HEK293 (cell line): ENCODE measurements at regions not wholly inside any gene's neighbourhood (a gene's known extent, or its start where the extent isn't known, plus 50 kb on each side); places are given as distances from the start of the nearest gene placed in this dataset.
A peak's percentile ranks its signal among the peaks of the same experiment; 100 is the strongest.

ENCODE experiments used
- CTCF ChIA-PET: fragments of 350-600 bp; formaldehyde crosslinking; extraction: SDS; loops from one replicate; lab custom pipeline; 2021; ENCODE audit warnings: antibody characterized with exemption; lab: Yijun Ruan, JAX
- POLR2A ChIA-PET: fragments of 300-600 bp; formaldehyde crosslinking; extraction: SDS; loops from one replicate; lab custom pipeline; 2020; ENCODE audit warnings: antibody characterized with exemption, inconsistent platforms; lab: Yijun Ruan, JAX
- H3K27ac ChIP-seq: fragments of 200-500 bp; sonication (Bioruptor generic); 2 replicates; pipeline ENCODE4 v1.5.1; 2014; ENCODE audit warnings: low read depth, low read length, control low read depth, inconsistent platforms; ENCODE audit errors: extremely low read depth
- H3K36me3 ChIP-seq, 2 experiments: fragments of 200-500 bp in 1 of 2; sonication (Bioruptor generic) in 1 of 2; 1 replicate in 1 of 2; 2 replicates in 1 of 2; pipeline ENCODE4 v1.5.1; 2014 to 2017; ENCODE audit warnings: inconsistent platforms in 2 of 2, low read length in 2 of 2; ENCODE audit not compliant: control insufficient read depth in 2 of 2, insufficient read depth in 1 of 2
- H3K4me1 ChIP-seq: fragments of 200-500 bp; sonication (Bioruptor generic); 2 replicates; pipeline ENCODE4 v1.5.1; 2014; ENCODE audit warnings: mild to moderate bottlenecking, low read length, inconsistent platforms; ENCODE audit not compliant: control insufficient read depth, insufficient read depth
- H3K4me3 ChIP-seq: 2 replicates; pipeline ENCODE4 v1.5.1; 2011; ENCODE audit warnings: low read depth, mild to moderate bottlenecking, control low read depth, low read length, moderate library complexity
- H3K9me3 ChIP-seq: fragments of 200-500 bp; sonication (Bioruptor generic); 2 replicates; pipeline ENCODE4 v1.5.1; 2014; ENCODE audit warnings: low read depth, low read length, inconsistent platforms; ENCODE audit not compliant: control insufficient read depth, insufficient read depth
- BCL11B ChIP-seq: fragments of 450-650 bp; formaldehyde crosslinking; IDR thresholded peaks from 2 replicates; pipeline ENCODE4 v1.5.1; 2016; ENCODE audit warnings: low read depth, missing biosample characterization, missing genetic modification characterization
- GFI1B ChIP-seq: fragments of 450-650 bp; formaldehyde crosslinking; IDR thresholded peaks from 2 replicates; pipeline ENCODE4 v1.5.1; 2016; ENCODE audit warnings: missing biosample characterization, missing genetic modification characterization
- HOXC10 ChIP-seq: sonication (generic); formaldehyde crosslinking; IDR thresholded peaks from 2 replicates; pipeline ENCODE4 v1.8.1; 2023; ENCODE audit warnings: mild to moderate bottlenecking, missing genetic modification reagents
- OSR2 ChIP-seq: fragments of 450-650 bp; formaldehyde crosslinking; IDR thresholded peaks from 2 replicates; pipeline ENCODE4 v1.5.1; 2016; ENCODE audit warnings: missing biosample characterization, missing genetic modification characterization
- REPIN1 ChIP-seq: fragments of 450-650 bp; formaldehyde crosslinking; IDR thresholded peaks from 2 replicates; pipeline ENCODE4 v1.5.1; 2017; ENCODE audit warnings: missing biosample characterization, missing genetic modification characterization, low read depth
- SCRT1 ChIP-seq: fragments of 450-650 bp; formaldehyde crosslinking; IDR thresholded peaks from 2 replicates; pipeline ENCODE4 v1.5.1; 2016; ENCODE audit warnings: missing biosample characterization, missing genetic modification characterization, borderline replicate concordance
- SETDB1 ChIP-seq: IDR thresholded peaks from one replicate; pipeline ENCODE4 v1.6.1; 2017; ENCODE audit warnings: mild to moderate bottlenecking, low read length, moderate library complexity, mixed read lengths; ENCODE audit not compliant: insufficient read length
- ZBTB17 ChIP-seq: fragments of 450-650 bp; formaldehyde crosslinking; IDR thresholded peaks from 2 replicates; pipeline ENCODE4 v1.5.1; 2016; ENCODE audit warnings: missing biosample characterization, missing genetic modification characterization
- ZNF138 ChIP-seq: fragments of 450-650 bp; formaldehyde crosslinking; IDR thresholded peaks from 2 replicates; pipeline ENCODE4 v1.5.1; 2016; ENCODE audit warnings: missing biosample characterization, missing genetic modification characterization, borderline replicate concordance
- ZNF140 ChIP-seq: fragments of 450-650 bp; formaldehyde crosslinking; IDR thresholded peaks from 2 replicates; pipeline ENCODE4 v1.5.1; 2016; ENCODE audit warnings: missing biosample characterization, missing genetic modification characterization
- ZNF146 ChIP-seq: fragments of 450-650 bp; formaldehyde crosslinking; IDR thresholded peaks from 2 replicates; pipeline ENCODE4 v1.5.1; 2016; ENCODE audit warnings: missing biosample characterization, missing genetic modification characterization
- ZNF148 ChIP-seq: fragments of 450-650 bp; formaldehyde crosslinking; IDR thresholded peaks from 2 replicates; pipeline ENCODE4 v1.5.0; 2017; ENCODE audit warnings: missing biosample characterization, missing genetic modification characterization, borderline replicate concordance
- ZNF184 ChIP-seq: fragments of 450-650 bp; IDR thresholded peaks from 2 replicates; pipeline ENCODE4 v1.5.1; 2018; ENCODE audit warnings: missing biosample characterization, mild to moderate bottlenecking, missing genetic modification characterization
- ZNF416 ChIP-seq: fragments of 450-650 bp; formaldehyde crosslinking; IDR thresholded peaks from 2 replicates; pipeline ENCODE4 v1.5.1; 2016; ENCODE audit warnings: missing biosample characterization, missing genetic modification characterization
- ZNF488 ChIP-seq: fragments of 450-650 bp; formaldehyde crosslinking; IDR thresholded peaks from 2 replicates; pipeline ENCODE4 v1.5.1; 2016; ENCODE audit warnings: missing biosample characterization, missing genetic modification characterization
- ZNF585B ChIP-seq: fragments of 450-650 bp; formaldehyde crosslinking; IDR thresholded peaks from 2 replicates; pipeline ENCODE4 v1.5.1; 2016; ENCODE audit warnings: missing biosample characterization, missing genetic modification characterization
- ZNF596 ChIP-seq: fragments of 450-650 bp; IDR thresholded peaks from 2 replicates; pipeline ENCODE4 v1.5.0; 2018; ENCODE audit warnings: missing biosample characterization, mild to moderate bottlenecking, missing genetic modification characterization, moderate library complexity
- ZNF629 ChIP-seq: fragments of 450-650 bp; formaldehyde crosslinking; IDR thresholded peaks from 2 replicates; pipeline ENCODE4 v1.5.1; 2017; ENCODE audit warnings: missing biosample characterization, missing genetic modification characterization
- ZNF76 ChIP-seq: fragments of 450-650 bp; formaldehyde crosslinking; IDR thresholded peaks from 2 replicates; pipeline ENCODE4; 2016; ENCODE audit warnings: low read depth, missing biosample characterization, missing genetic modification characterization, borderline replicate concordance
- ZNF768 ChIP-seq: fragments of 450-650 bp; formaldehyde crosslinking; IDR thresholded peaks from 2 replicates; pipeline ENCODE4 v1.5.1; 2018; ENCODE audit warnings: missing biosample characterization, mild to moderate bottlenecking, missing genetic modification characterization
- ZSCAN16 ChIP-seq: fragments of 450-650 bp; formaldehyde crosslinking; IDR thresholded peaks from 2 replicates; pipeline ENCODE4 v1.5.1; 2016; ENCODE audit warnings: missing biosample characterization, missing genetic modification characterization
- TF ChIP-seq, protein P1 (sequence below): fragments of 450-650 bp; formaldehyde crosslinking; IDR thresholded peaks from 2 replicates; pipeline ENCODE4 v1.5.1; 2016; ENCODE audit warnings: missing biosample characterization, missing genetic modification characterization

DNA sequence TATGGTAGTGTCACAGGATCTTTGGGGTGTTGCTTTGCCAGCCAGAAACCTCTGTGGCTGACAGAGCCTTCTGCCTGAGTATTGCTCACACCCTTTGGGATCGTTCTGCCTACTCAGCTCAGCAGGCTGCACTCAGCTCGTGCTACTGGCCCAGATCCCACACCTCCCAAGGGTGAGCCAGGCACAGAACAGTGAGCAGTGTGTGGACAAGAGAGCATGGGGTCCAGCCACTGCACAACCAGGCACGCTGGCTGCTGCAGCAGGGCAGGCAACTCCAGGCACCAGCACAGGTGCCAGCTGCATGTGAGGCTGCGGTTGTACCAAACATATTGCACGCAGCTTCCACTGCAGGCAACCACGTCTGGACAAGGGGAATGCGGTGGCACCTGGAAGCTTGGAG is 84.9 kb downstream of the CYB561 start:
- ChIA-PET POLR2A (no interaction called here), CTCF (interaction anchor here (0.5 kb wide), 2 partner anchors 152 to 173 kb away, joined by 3 read pairs; no protein-coding TSS in a partner anchor)
- H3K36me3 ChIP-seq: peaks cover 0 to 12% of the 10 kb centered on the region in 2 experiments; a peak in 1 of 3 replicates
- TF ChIP-seq GFI1B: no peak
- TF ChIP-seq REPIN1: no peak
- TF ChIP-seq ZNF146 (tag by site-specific recombination): no peak
- TF ChIP-seq ZNF629 (tag by site-specific recombination): no peak
- no peak for TF ChIP-seq ZNF138
- TF ChIP-seq ZBTB17: no peak
- no peak for TF ChIP-seq ZNF416 (tag by site-specific recombination)
- no peak for TF ChIP-seq ZSCAN16
- TF ChIP-seq ZNF585B (tag by site-specific recombination): no peak
- TF ChIP-seq ZNF596: no peak
- no peak for TF ChIP-seq BCL11B (tag by site-specific recombination)
- TF ChIP-seq OSR2: no peak
- TF ChIP-seq ZNF488 (tag by site-specific recombination): no peak
- no peak for TF ChIP-seq ZNF148 (tag by site-specific recombination)
- TF ChIP-seq ZNF140: no peak
- no peak for TF ChIP-seq HOXC10 (CRISPR knock-in tag)
- no peak overlapping the region for H3K27ac ChIP-seq
- no peaks in the 10 kb centered on the region for H3K9me3 ChIP-seq
- H3K4me3 ChIP-seq: no peak overlapping the region
- no peaks in the 10 kb centered on the region for H3K4me1 ChIP-seq

- Histone ChIP-seq H3K4me3 (no peak overlapping the region), H3K4me1 (no peaks in the 10 kb centered on the region), H3K27ac (no peak overlapping the region), H3K36me3 (peaks cover 0 to 12% of the 10 kb centered on the region in 2 experiments; a peak in 1 of 3 replicates), H3K9me3 (no peaks in the 10 kb centered on the region)
- TF ChIP-seq, protein P1, sequence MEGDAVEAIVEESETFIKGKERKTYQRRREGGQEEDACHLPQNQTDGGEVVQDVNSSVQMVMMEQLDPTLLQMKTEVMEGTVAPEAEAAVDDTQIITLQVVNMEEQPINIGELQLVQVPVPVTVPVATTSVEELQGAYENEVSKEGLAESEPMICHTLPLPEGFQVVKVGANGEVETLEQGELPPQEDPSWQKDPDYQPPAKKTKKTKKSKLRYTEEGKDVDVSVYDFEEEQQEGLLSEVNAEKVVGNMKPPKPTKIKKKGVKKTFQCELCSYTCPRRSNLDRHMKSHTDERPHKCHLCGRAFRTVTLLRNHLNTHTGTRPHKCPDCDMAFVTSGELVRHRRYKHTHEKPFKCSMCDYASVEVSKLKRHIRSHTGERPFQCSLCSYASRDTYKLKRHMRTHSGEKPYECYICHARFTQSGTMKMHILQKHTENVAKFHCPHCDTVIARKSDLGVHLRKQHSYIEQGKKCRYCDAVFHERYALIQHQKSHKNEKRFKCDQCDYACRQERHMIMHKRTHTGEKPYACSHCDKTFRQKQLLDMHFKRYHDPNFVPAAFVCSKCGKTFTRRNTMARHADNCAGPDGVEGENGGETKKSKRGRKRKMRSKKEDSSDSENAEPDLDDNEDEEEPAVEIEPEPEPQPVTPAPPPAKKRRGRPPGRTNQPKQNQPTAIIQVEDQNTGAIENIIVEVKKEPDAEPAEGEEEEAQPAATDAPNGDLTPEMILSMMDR (tag by site-specific recombination): no peak
- TF ChIP-seq SETDB1: peak; percentile 31
- ChIA-PET POLR2A (no interaction called here), CTCF (interaction anchor here (0.6 kb wide), 1 partner anchor 11 kb away, joined by 3 read pairs; no protein-coding TSS in a partner anchor)
Measured at GRCh38 chr17:63362115-63362514, 84.0 kb downstream of the CYB561 start.

GRCh38 chr17:63364387-63364786 is 81.7 kb downstream of the CYB561 start:
- ChIA-PET POLR2A (no interaction called here), CTCF (interaction anchor here (0.7 kb wide), 1 partner anchor 8 kb away, joined by 4 read pairs; no protein-coding TSS in a partner anchor)
- TF ChIP-seq ZNF76 (tag by site-specific recombination): no peak
- no peak for TF ChIP-seq SCRT1 (tag by site-specific recombination)
- no peak for TF ChIP-seq ZNF184 (tag by site-specific recombination)
- no peak for TF ChIP-seq ZNF768
- Histone ChIP-seq H3K9me3 (no peaks in the 10 kb centered on the region), H3K4me1 (no peaks in the 10 kb centered on the region), H3K4me3 (no peak overlapping the region), H3K36me3 (peaks cover 0 to 12% of the 10 kb centered on the region in 2 experiments; a peak in 1 of 3 replicates), H3K27ac (no peak overlapping the region)
